Smooth muscle cell (in vitro differentiated cells): ENCODE measurements at regions not wholly inside any gene's neighbourhood (a gene's known extent, or its start where the extent isn't known, plus 50 kb on each side); places are given as distances from the start of the nearest gene placed in this dataset.

Experiments used
- DNase-seq: peaks from one replicate; lab custom pipeline; 2025; ENCODE audit not compliant: unreplicated experiment; lab: John Stamatoyannopoulos, UW
- H2AFZ ChIP-seq: fragments of 200-600 bp; sonication (generic); 2 replicates; pipeline ENCODE4 v1.6.0; 2016; ENCODE audit warnings: antibody characterized with exemption, low read depth, mild to moderate bottlenecking
- H3F3A ChIP-seq: fragments of 200-600 bp; sonication (generic); 2 replicates; pipeline ENCODE4 v1.6.0; 2017; ENCODE audit warnings: antibody characterized with exemption, low read depth
- H3K27ac ChIP-seq: fragments of 200-600 bp; sonication (generic); 2 replicates; pipeline ENCODE4 v1.5.1; 2016; ENCODE audit warnings: low read depth, mild to moderate bottlenecking
- H3K27me3 ChIP-seq: fragments of 200-600 bp; sonication (generic); 2 replicates; pipeline ENCODE4 v1.6.1; 2016; ENCODE audit warnings: low read depth, mild to moderate bottlenecking
- H3K36me3 ChIP-seq: fragments of 200-600 bp; sonication (generic); 2 replicates; pipeline ENCODE4 v1.5.1; 2016; ENCODE audit warnings: low read depth
- H3K4me1 ChIP-seq: fragments of 200-600 bp; sonication (generic); 2 replicates; pipeline ENCODE4 v1.5.1; 2016; ENCODE audit warnings: low read depth
- H3K4me2 ChIP-seq: fragments of 200-600 bp; sonication (generic); 2 replicates; pipeline ENCODE4 v1.6.0; 2016; ENCODE audit warnings: mild to moderate bottlenecking
- H3K4me3 ChIP-seq: fragments of 200-600 bp; sonication (generic); 2 replicates; pipeline ENCODE4 v1.5.1; 2016; ENCODE audit warnings: mild to moderate bottlenecking
- H3K79me2 ChIP-seq: fragments of 200-600 bp; sonication (generic); 2 replicates; pipeline ENCODE4 v1.6.0; 2016; ENCODE audit warnings: low read depth, mild to moderate bottlenecking
- H3K9ac ChIP-seq: fragments of 200-600 bp; sonication (generic); 2 replicates; pipeline ENCODE4 v1.6.0; 2016; ENCODE audit warnings: low read depth
- H3K9me3 ChIP-seq: fragments of 200-600 bp; sonication (generic); replicated peaks from 2 replicates; pipeline ENCODE4 v1.5.1; 2016; ENCODE audit warnings: low read depth
- H4K20me1 ChIP-seq: fragments of 200-600 bp; sonication (generic); 2 replicates; pipeline ENCODE4 v1.6.0; 2016; ENCODE audit warnings: low read depth
- CTCF ChIP-seq: fragments of 200-600 bp; sonication (generic); IDR thresholded peaks from 2 replicates; pipeline ENCODE4 v1.5.1; 2017; ENCODE audit warnings: borderline replicate concordance, mild to moderate bottlenecking, antibody characterized with exemption; ENCODE audit not compliant: insufficient read depth, poor library complexity, severe bottlenecking
- whole genome bisulfite sequencing: methylation state at CpG from one replicate; pipeline ENCODE4 v1.1.7; 2016; ENCODE audit warnings: low lambda C conversion rate; 5-methylcytosine and 5-hydroxymethylcytosine counted together

- no peak overlapping the region for H3K4me3 ChIP-seq
- TF ChIP-seq CTCF: no peak
- H4K20me1 ChIP-seq: no peaks in the 10 kb centered on the region
- H3K36me3 ChIP-seq: no peaks in the 10 kb centered on the region
- no peak overlapping the region for H2AFZ ChIP-seq
- no peaks in the 10 kb centered on the region for H3K79me2 ChIP-seq
- H3K4me2 ChIP-seq: peak overlapping the region; percentile 30
- H3K9me3 ChIP-seq: no peaks in the 10 kb centered on the region
- H3F3A ChIP-seq: peaks cover 7% of the 10 kb centered on the region
- DNase-seq: no peak
- no peak overlapping the region for H3K9ac ChIP-seq
- no peaks in the 10 kb centered on the region for H3K4me1 ChIP-seq
- H3K27me3 ChIP-seq: no peaks in the 10 kb centered on the region
- no peak overlapping the region for H3K27ac ChIP-seq
These were observed 112.8 kb upstream of the H2AZ1 start for GRCh38 chr4:100062921-100063320.

GRCh38 chr4:100061835-100062234 is 111.8 kb upstream of the H2AZ1 start:
- Histone ChIP-seq H2AFZ (no peak overlapping the region), H3K4me3 (no peak overlapping the region), H3K4me2 (peak overlapping the region; percentile 50), H3F3A (peaks cover 7% of the 10 kb centered on the region), H3K27me3 (no peaks in the 10 kb centered on the region), H3K4me1 (no peaks in the 10 kb centered on the region), H3K9me3 (no peaks in the 10 kb centered on the region), H3K36me3 (no peaks in the 10 kb centered on the region), H3K9ac (no peak overlapping the region), H3K27ac (peak overlapping the region; percentile 65), H3K79me2 (no peaks in the 10 kb centered on the region), H4K20me1 (no peaks in the 10 kb centered on the region)
- TF ChIP-seq CTCF: no peak
- 9% methylated on average over 2 of the region's 2 CpGs for WGBS
- no peak for DNase-seq

- Histone ChIP-seq H2AFZ (no peak overlapping the region), H3K27ac (no peak overlapping the region), H3K4me3 (no peak overlapping the region), H3K4me1 (no peaks in the 10 kb centered on the region), H3K27me3 (no peaks in the 10 kb centered on the region), H3K4me2 (no peak overlapping the region), H3F3A (peaks cover 7% of the 10 kb centered on the region), H3K36me3 (no peaks in the 10 kb centered on the region), H4K20me1 (no peaks in the 10 kb centered on the region), H3K79me2 (no peaks in the 10 kb centered on the region), H3K9ac (no peak overlapping the region), H3K9me3 (no peaks in the 10 kb centered on the region)
- no peak for TF ChIP-seq CTCF
- WGBS: 83% methylated on average over 5 of the region's 5 CpGs
- DNase-seq: no peak
These were observed 110.8 kb upstream of the H2AZ1 start for GRCh38 chr4:100060765-100061416.

GRCh38 chr4:100059467-100059866 is 109.4 kb upstream of the H2AZ1 start:
- no peaks in the 10 kb centered on the region for H4K20me1 ChIP-seq
- H3K4me1 ChIP-seq: no peaks in the 10 kb centered on the region
- no peak overlapping the region for H3K4me2 ChIP-seq
- no peak for DNase-seq
- no peak overlapping the region for H2AFZ ChIP-seq
- no peaks in the 10 kb centered on the region for H3K9me3 ChIP-seq
- H3K9ac ChIP-seq: no peak overlapping the region
- no peaks in the 10 kb centered on the region for H3K79me2 ChIP-seq
- no peaks in the 10 kb centered on the region for H3K27me3 ChIP-seq
- H3K27ac ChIP-seq: no peak overlapping the region
- no peak for TF ChIP-seq CTCF
- H3K36me3 ChIP-seq: no peaks in the 10 kb centered on the region
- 94% methylated on average over 8 of the region's 8 CpGs for WGBS
- peaks cover 7% of the 10 kb centered on the region for H3F3A ChIP-seq
- no peak overlapping the region for H3K4me3 ChIP-seq
